Prostate gland (tissue), 2 donors: ENCODE measurements at regions not wholly inside any gene's neighbourhood (a gene's known extent, or its start where the extent isn't known, plus 50 kb on each side); places are given as distances from the start of the nearest gene placed in this dataset.

Experiments used
- DNase-seq: peaks from one replicate; pipeline ENCODE4 v3.0.0-alpha.2; 2019; ENCODE audit warnings: low spot score
- H3K27ac ChIP-seq, 2 donors: fragments of 200-600 bp; sonication (generic); 2 replicates each; pipeline ENCODE4 v1.5.1; 2017 to 2019
- H3K27me3 ChIP-seq: fragments of 200-600 bp; sonication (generic); replicated peaks from 2 replicates; pipeline ENCODE4 v1.5.1; 2019; ENCODE audit not compliant: insufficient read depth
- H3K36me3 ChIP-seq, 2 donors: fragments of 200-600 bp; sonication (generic); 1 replicate in 1 of 2; 2 replicates in 1 of 2; pipeline versions ENCODE4 v1.5.1 to v1.8.1; 2017 to 2019
- H3K4me1 ChIP-seq: fragments of 200-600 bp; sonication (generic); replicated peaks from 2 replicates; pipeline ENCODE4 v1.5.1; 2019
- H3K4me3 ChIP-seq, 2 donors: fragments of 200-600 bp; sonication (generic); 2 replicates each; pipeline ENCODE4 v1.5.1; 2017 to 2019
- H3K9me3 ChIP-seq: fragments of 200-600 bp; sonication (generic); 2 replicates; pipeline ENCODE4 v1.5.1; 2017
- POLR2A ChIP-seq: fragments of 450-650 bp; IDR thresholded peaks from one replicate; pipeline ENCODE4 v1.6.1; 2016; ENCODE audit warnings: antibody characterized with exemption, mild to moderate bottlenecking
- POLR2AphosphoS5 ChIP-seq: sonication (generic); formaldehyde crosslinking; IDR thresholded peaks from one replicate; pipeline ENCODE4 v1.6.1; 2017; ENCODE audit warnings: antibody characterized with exemption
- WGBS: methylation state at CpG from one replicate; pipeline ENCODE4 v1.1.5; 2018; 5-methylcytosine and 5-hydroxymethylcytosine counted together
- intact Hi-C: fragments of 100-400 bp; cut with DNase I; formaldehyde crosslinking; loops from one replicate; pipeline ENCODE4 v1.14.2; 2022
- TF ChIP-seq, protein P1 (sequence below), 4 experiments: fragments of 200-600 bp in 2 of 4; fragments of 450-650 bp in 2 of 4; sonication (generic) in 2 of 4; IDR thresholded peaks; 1 replicate in 3 of 4; 2 replicates in 1 of 4; pipeline ENCODE4 v1.5.1; 2016 to 2019; ENCODE audit warnings: antibody characterized with exemption in 4 of 4, mild to moderate bottlenecking in 2 of 4, moderate library complexity in 2 of 4

DNA sequence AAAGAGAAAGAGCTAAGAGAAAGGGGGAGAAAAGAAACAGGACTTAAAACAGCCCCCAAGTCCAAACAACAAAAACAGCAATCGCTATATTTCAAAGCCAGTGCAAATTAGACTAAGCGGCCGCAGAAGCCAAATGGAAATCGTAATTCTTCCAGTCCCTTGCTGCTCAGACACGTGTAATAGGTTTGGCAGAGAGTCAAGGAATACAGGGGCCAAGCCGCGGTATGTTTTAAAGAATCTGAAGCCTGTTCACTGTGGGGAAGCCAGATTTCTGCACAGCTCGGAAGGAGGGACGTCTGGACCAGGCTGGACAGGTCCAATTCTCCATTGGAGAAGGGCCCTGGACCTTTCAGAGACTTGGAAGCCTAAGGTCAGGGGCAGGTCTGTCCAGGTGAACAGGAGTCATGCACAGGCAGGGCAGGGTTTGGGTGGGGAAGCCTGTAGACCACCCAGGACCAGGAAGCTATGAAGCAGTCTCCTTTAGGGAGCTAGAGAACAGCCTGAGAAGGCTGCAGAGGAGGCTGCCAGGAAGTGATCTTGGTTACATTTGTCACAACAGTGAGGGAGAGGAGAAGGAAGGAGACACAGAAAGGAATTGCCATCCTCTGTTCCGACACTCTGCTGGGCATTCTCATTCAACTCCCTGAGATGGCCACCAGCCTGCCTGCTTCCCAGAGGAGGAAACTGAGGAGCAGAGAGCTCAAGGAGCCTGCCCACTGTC lies 265.5 kb upstream of the ISX start:
- DNase-seq: peak; percentile 68
- 5% methylated on average over 10 of the region's 10 CpGs for WGBS
- peak overlapping the region in 1 of 2 donors; percentile 17 for H3K27ac ChIP-seq
- intact Hi-C loops: no loop called here
- H3K9me3 ChIP-seq: no peaks in the 10 kb centered on the region
- TF ChIP-seq POLR2A (no peak), POLR2AphosphoS5 (peak; percentile 56)
- TF ChIP-seq, protein P1, sequence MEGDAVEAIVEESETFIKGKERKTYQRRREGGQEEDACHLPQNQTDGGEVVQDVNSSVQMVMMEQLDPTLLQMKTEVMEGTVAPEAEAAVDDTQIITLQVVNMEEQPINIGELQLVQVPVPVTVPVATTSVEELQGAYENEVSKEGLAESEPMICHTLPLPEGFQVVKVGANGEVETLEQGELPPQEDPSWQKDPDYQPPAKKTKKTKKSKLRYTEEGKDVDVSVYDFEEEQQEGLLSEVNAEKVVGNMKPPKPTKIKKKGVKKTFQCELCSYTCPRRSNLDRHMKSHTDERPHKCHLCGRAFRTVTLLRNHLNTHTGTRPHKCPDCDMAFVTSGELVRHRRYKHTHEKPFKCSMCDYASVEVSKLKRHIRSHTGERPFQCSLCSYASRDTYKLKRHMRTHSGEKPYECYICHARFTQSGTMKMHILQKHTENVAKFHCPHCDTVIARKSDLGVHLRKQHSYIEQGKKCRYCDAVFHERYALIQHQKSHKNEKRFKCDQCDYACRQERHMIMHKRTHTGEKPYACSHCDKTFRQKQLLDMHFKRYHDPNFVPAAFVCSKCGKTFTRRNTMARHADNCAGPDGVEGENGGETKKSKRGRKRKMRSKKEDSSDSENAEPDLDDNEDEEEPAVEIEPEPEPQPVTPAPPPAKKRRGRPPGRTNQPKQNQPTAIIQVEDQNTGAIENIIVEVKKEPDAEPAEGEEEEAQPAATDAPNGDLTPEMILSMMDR (IDR thresholded peaks at IDR 0.05): no peak
- H3K4me3 ChIP-seq: no peak overlapping the region
- H3K36me3 ChIP-seq: no peaks in the 10 kb centered on the region
- no peaks in the 10 kb centered on the region for H3K4me1 ChIP-seq
- peaks cover 3% of the 10 kb centered on the region for H3K27me3 ChIP-seq

DNA sequence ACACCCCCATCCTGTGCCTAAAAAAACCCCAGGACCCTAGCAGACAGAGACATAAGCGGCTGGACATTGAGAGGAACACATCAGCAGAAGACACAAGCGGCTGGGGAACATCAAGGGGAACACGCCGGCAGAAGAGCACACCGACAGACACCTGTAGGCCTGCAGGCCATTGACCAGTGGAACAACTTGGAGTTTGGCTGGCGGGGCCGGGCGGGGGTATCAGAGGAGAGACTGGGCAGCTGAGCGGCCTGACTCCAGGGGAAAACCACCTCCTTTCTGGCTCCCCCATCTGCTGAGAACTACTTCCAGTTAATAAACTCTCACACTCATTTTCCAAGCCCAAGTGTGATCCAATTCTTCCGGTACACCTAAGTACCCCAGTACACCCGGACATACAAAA lies 264.7 kb upstream of the ISX start:
- H3K4me3 ChIP-seq: no peak overlapping the region
- 88% methylated on average over 11 of the region's 11 CpGs for WGBS
- peaks cover 3% of the 10 kb centered on the region for H3K27me3 ChIP-seq
- intact Hi-C loops: no loop called here
- no peak overlapping the region for H3K27ac ChIP-seq
- H3K36me3 ChIP-seq: no peaks in the 10 kb centered on the region
- TF ChIP-seq POLR2A: no peak
- TF ChIP-seq POLR2AphosphoS5: no peak
- TF ChIP-seq, protein P1 (IDR thresholded peaks at IDR 0.05): no peak
- no peaks in the 10 kb centered on the region for H3K4me1 ChIP-seq
- no peaks in the 10 kb centered on the region for H3K9me3 ChIP-seq
- DNase-seq: no peak

DNA sequence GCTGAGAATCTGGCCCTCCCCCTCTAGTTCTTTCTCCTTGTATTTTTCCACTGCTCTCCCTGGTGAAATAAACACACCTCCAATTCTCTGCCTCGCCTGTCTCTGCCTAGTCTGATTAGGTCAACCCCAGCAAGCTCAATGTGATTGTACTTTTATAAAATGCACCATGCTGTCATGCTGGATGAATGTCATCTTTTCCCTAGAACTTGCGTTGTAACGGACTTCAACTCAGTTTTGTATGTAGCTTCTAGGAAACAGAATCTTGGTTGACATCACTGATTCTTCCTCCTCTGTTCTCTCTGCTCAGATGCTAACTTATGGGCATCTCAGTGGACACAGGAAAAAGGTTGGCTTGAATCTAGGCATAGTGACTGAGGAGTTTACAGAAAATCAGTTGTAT lies 261.9 kb upstream of the ISX start:
- intact Hi-C loops: no loop called here
- TF ChIP-seq, protein P1 (IDR thresholded peaks at IDR 0.05): no peak
- TF ChIP-seq POLR2AphosphoS5 (no peak), POLR2A (no peak)
- peaks cover 3% of the 10 kb centered on the region for H3K27me3 ChIP-seq
- H3K9me3 ChIP-seq: no peaks in the 10 kb centered on the region
- no peaks in the 10 kb centered on the region for H3K36me3 ChIP-seq
- no peaks in the 10 kb centered on the region for H3K4me1 ChIP-seq
- no peak overlapping the region for H3K27ac ChIP-seq
- 87% methylated on average over 3 of the region's 3 CpGs for WGBS
- DNase-seq: no peak
- no peak overlapping the region for H3K4me3 ChIP-seq

DNA sequence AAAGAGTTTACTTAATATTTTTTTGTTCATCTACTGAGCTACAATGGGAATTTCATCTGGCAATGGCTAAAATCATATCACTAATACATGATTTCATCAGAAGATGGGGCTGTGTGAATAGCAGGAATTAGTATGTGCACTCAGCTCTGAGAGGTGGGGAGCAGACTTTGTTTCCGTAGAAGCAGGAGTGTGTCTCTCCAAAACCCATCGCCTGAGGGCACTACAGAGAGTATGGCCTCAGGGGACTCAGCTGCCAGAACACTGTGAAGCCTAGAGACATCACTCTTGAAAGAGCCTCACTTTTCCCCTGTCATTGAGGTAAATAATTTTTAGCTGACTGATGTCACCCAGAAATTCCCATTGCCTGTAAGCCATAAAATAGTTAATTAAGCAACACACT lies 261.4 kb upstream of the ISX start:
- H3K36me3 ChIP-seq: no peaks in the 10 kb centered on the region
- DNase-seq: no peak
- intact Hi-C loops: no loop called here
- no peaks in the 10 kb centered on the region for H3K9me3 ChIP-seq
- no peaks in the 10 kb centered on the region for H3K4me1 ChIP-seq
- TF ChIP-seq POLR2AphosphoS5: no peak
- no peak for TF ChIP-seq POLR2A
- TF ChIP-seq, protein P1 (IDR thresholded peaks at IDR 0.05): no peak
- H3K27ac ChIP-seq: no peak overlapping the region
- H3K27me3 ChIP-seq: peaks cover 2% of the 10 kb centered on the region
- H3K4me3 ChIP-seq: no peak overlapping the region
- WGBS: 76% methylated on average over 2 of the region's 2 CpGs

DNA sequence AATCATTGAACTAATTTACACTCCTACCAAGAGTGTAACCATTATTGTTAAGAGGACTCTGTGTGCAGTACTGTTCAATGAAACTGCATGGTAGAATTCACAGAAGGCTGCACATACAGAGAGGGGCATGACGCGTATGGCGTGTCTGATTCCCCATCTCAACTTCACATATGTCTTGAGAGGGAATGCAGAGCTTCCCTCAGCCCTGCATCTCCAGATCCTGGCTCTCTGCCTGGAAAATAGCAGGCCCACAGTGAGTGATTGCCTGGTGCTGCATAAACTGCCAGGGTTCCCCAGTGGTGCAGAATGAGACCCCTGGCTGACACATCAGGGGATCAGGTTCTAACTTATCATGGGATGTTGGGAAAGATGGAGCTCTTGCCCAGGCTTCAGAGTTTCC lies 260.2 kb upstream of the ISX start:
- Histone ChIP-seq H3K27ac (no peak overlapping the region), H3K4me3 (no peak overlapping the region), H3K36me3 (no peaks in the 10 kb centered on the region), H3K9me3 (no peaks in the 10 kb centered on the region), H3K27me3 (no peaks in the 10 kb centered on the region), H3K4me1 (no peaks in the 10 kb centered on the region)
- 68% methylated on average over 3 of the region's 3 CpGs for WGBS
- TF ChIP-seq POLR2AphosphoS5 (no peak), POLR2A (no peak)
- TF ChIP-seq, protein P1 (IDR thresholded peaks at IDR 0.05): no peak
- intact Hi-C loops: no loop called here
- no peak for DNase-seq
